Kidney (tissue), 13 donors: ENCODE measurements at regions not wholly inside any gene's neighbourhood (a gene's known extent, or its start where the extent isn't known, plus 50 kb on each side); places are given as distances from the start of the nearest gene placed in this dataset.

ENCODE experiments used
- DNase-seq, 5 donors: peaks; one replicate each; pipeline ENCODE4 v3.0.0-alpha.2; 2013 to 2020
- FAIRE-seq: peaks from 2 replicates; lab custom pipeline; 2012; peaks lifted over from hg19 to GRCh38; lab: Jason Lieb, UNC
- H3K27ac ChIP-seq, 2 donors: one replicate each; pipeline ENCODE4 v1.7.0; 2013; ENCODE audit warnings: low read depth in 2 of 2, low read length in 2 of 2, inconsistent platforms in 1 of 2
- H3K27me3 ChIP-seq: one replicate; pipeline ENCODE4 v1.7.1; 2013; ENCODE audit warnings: low read length, inconsistent platforms; ENCODE audit not compliant: control insufficient read depth, insufficient read depth
- H3K36me3 ChIP-seq, 3 donors: one replicate each; pipeline versions ENCODE4 v1.7.0 to v1.7.1; 2013; ENCODE audit warnings: low read length in 3 of 3, control low read depth in 1 of 3, inconsistent platforms in 1 of 3; ENCODE audit not compliant: insufficient read depth in 3 of 3, control insufficient read depth in 2 of 3
- H3K4me1 ChIP-seq, 3 donors: one replicate each; pipeline versions ENCODE4 v1.7.0 to v1.7.1; 2013; ENCODE audit warnings: low read length in 3 of 3, inconsistent platforms in 1 of 3, low read depth in 1 of 3; ENCODE audit not compliant: control insufficient read depth in 2 of 3, insufficient read depth in 2 of 3
- H3K4me3 ChIP-seq, 3 donors: one replicate each; pipeline versions ENCODE4 v1.7.0 to v1.8.1; 2013; ENCODE audit warnings: low read length in 3 of 3, control low read depth in 1 of 3, inconsistent platforms in 1 of 3
- H3K9ac ChIP-seq, 3 donors: one replicate each; pipeline versions ENCODE4 v1.7.0 to v1.7.1; 2013; ENCODE audit warnings: low read length in 3 of 3, control low read depth in 1 of 3, inconsistent platforms in 1 of 3
- H3K9me3 ChIP-seq, 3 donors: one replicate each; pipeline versions ENCODE4 v1.7.0 to v1.7.1; 2013; ENCODE audit warnings: low read length in 3 of 3, control low read depth in 1 of 3, inconsistent platforms in 1 of 3; ENCODE audit not compliant: control insufficient read depth in 2 of 3, insufficient read depth in 1 of 3
- intact Hi-C: fragments of 100-400 bp; cut with DNase I; formaldehyde crosslinking; loops from one replicate; pipeline ENCODE4 v1.11.1; 2022
- TF ChIP-seq, protein P1 (sequence below): IDR thresholded peaks from 3 replicates; pipeline ENCODE4 v1.5.1; 2012; ENCODE audit warnings: mild to moderate bottlenecking, moderate library complexity, borderline replicate concordance; ENCODE audit not compliant: insufficient read depth; ENCODE audit errors: extremely low read depth
- donor health status: control.
- donor health status: control.
- donor health status: control.
- donor health status: control.
- donor health status: control.
- donor health status: DM: yes; HTN: yes; CAD: no.
- donor health status: Normal renal cell carcinoma (clear cell type).

DNA sequence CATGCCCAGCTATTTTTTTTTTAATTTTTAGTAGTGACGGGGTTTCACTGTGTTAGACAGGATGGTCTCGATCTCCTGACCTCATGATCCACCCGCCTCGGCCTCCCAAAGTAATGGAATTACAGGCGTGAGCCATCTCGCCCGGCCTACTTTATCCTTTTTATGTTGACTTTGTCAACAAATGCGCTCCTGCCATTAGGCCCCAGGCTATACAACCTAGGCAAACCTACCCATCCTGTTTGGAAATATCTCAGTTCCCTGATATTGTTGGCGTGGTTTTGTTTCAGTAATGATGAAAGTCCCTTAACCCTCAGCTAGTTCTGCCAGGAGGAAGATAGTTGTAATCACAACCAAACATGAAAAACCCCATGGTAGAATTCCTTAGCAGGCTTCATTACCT lies 249.4 kb upstream of the SOX11 start:
- H3K27me3 ChIP-seq: no peaks in the 10 kb centered on the region
- DNase-seq (no peak), FAIRE-seq (no peak)
- H3K9ac ChIP-seq: no peak overlapping the region
- no peaks in the 10 kb centered on the region for H3K9me3 ChIP-seq
- H3K4me3 ChIP-seq: no peak overlapping the region
- TF ChIP-seq, protein P1, sequence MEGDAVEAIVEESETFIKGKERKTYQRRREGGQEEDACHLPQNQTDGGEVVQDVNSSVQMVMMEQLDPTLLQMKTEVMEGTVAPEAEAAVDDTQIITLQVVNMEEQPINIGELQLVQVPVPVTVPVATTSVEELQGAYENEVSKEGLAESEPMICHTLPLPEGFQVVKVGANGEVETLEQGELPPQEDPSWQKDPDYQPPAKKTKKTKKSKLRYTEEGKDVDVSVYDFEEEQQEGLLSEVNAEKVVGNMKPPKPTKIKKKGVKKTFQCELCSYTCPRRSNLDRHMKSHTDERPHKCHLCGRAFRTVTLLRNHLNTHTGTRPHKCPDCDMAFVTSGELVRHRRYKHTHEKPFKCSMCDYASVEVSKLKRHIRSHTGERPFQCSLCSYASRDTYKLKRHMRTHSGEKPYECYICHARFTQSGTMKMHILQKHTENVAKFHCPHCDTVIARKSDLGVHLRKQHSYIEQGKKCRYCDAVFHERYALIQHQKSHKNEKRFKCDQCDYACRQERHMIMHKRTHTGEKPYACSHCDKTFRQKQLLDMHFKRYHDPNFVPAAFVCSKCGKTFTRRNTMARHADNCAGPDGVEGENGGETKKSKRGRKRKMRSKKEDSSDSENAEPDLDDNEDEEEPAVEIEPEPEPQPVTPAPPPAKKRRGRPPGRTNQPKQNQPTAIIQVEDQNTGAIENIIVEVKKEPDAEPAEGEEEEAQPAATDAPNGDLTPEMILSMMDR: no peak
- H3K27ac ChIP-seq: no peak overlapping the region
- no peaks in the 10 kb centered on the region for H3K36me3 ChIP-seq
- no peaks in the 10 kb centered on the region for H3K4me1 ChIP-seq
- intact Hi-C loops: no loop called here

DNA sequence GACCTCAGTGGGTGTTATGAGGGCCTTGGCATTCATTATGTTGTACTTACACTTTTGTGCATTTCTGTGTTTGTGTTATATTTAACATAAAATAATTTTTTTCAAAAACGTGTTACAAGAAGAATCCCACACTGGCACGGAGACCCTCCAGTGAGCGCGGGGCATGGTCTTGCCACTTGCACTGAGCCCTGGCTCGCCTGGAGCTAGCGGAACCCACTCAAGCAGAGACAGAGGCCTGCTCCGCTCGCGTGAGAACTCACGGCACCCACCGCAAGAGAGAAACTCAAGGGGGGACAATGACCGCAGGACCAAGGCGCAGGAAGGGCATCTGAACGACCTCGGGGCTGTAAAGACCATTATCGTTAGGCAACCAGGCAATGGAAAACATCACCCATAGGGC lies 248.0 kb upstream of the SOX11 start:
- FAIRE-seq (no peak), DNase-seq (no peak)
- Histone ChIP-seq H3K27me3 (no peaks in the 10 kb centered on the region), H3K27ac (no peak overlapping the region), H3K9ac (no peak overlapping the region), H3K9me3 (no peaks in the 10 kb centered on the region), H3K4me1 (no peaks in the 10 kb centered on the region), H3K36me3 (no peaks in the 10 kb centered on the region), H3K4me3 (no peak overlapping the region)
- intact Hi-C loops: no loop called here
- TF ChIP-seq, protein P1: no peak

DNA sequence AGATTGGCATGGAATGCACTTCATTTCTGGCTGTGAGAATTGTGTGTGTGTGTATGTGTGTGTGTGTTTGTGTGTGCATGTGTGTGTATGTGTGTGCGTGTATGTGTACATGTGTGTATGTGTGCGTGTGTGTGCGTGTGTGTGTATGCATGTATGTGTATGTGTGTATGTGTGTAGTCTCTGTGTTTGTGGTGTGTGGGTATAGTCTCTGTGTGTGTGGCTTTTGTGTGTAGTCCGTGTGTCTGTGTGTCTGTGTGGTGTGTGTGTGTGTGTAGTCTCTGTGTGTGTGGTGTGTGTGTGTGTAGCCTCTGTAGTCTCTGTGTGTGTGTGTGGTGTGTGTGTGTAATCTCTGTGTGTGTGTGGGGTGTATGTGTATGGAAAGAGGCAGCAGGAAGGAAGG lies 247.3 kb upstream of the SOX11 start:
- no peaks in the 10 kb centered on the region for H3K36me3 ChIP-seq
- intact Hi-C loops: no loop called here
- FAIRE-seq: no peak
- H3K9me3 ChIP-seq: no peaks in the 10 kb centered on the region
- no peaks in the 10 kb centered on the region for H3K4me1 ChIP-seq
- H3K27me3 ChIP-seq: no peaks in the 10 kb centered on the region
- no peak for DNase-seq
- no peak overlapping the region for H3K27ac ChIP-seq
- TF ChIP-seq, protein P1: no peak
- no peak overlapping the region for H3K4me3 ChIP-seq
- no peak overlapping the region for H3K9ac ChIP-seq

DNA sequence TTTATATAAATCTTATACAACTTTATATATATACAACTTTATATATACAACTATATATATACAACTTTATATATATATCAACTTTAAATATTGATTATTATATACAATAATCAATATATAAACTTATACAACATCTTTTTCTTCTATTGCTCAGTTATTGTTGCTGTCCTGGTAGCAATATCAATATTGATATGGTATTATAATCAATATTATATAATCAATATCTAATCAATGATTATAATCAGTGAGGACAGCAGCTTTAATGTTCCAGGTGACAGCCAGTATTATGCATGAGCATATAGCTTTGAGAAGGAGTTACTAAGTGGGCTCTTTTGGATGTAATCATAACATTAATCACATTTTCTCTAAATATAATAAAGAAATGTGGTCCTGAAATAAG lies 242.3 kb upstream of the SOX11 start:
- Histone ChIP-seq H3K27ac (no peak overlapping the region), H3K4me3 (no peak overlapping the region), H3K4me1 (no peaks in the 10 kb centered on the region), H3K27me3 (no peaks in the 10 kb centered on the region), H3K9ac (no peak overlapping the region), H3K36me3 (no peaks in the 10 kb centered on the region), H3K9me3 (no peaks in the 10 kb centered on the region)
- FAIRE-seq (no peak), DNase-seq (no peak)
- intact Hi-C loops: no loop called here
- TF ChIP-seq, protein P1: no peak
